ENCODE measurements at regions not wholly inside any gene's neighbourhood (a gene's known extent, or its start where the extent isn't known, plus 50 kb on each side); places are given as distances from the start of the nearest gene placed in this dataset.

GRCh38 chr14:28703482-28703881, 63.1 kb upstream of the FOXG1 start:
- TF ChIP-seq TEAD4 (IDR thresholded peaks at IDR 0.05) (no peak), REST (IDR thresholded peaks at IDR 0.05; ENCODE audit: low read depth) (no peak)

GRCh38 chr14:28704153-28704552, 62.4 kb upstream of the FOXG1 start:
- no peak for TF ChIP-seq TCF12 (IDR thresholded peaks at IDR 0.05; ENCODE audit: low read depth)
- no peak for TF ChIP-seq ZBTB7A (IDR thresholded peaks at IDR 0.05; ENCODE audit: low read depth)
- TF ChIP-seq CEBPB (IDR thresholded peaks at IDR 0.05) = no peak
- TF ChIP-seq USF1 (IDR thresholded peaks at IDR 0.05) = no peak
- no peak for TF ChIP-seq RAD21 (IDR thresholded peaks at IDR 0.05; ENCODE audit: low read depth)
- TF ChIP-seq FOXM1 (IDR thresholded peaks at IDR 0.05; ENCODE audit: borderline replicate concordance, low read depth) = no peak
- TF ChIP-seq TEAD4 (IDR thresholded peaks at IDR 0.05) = no peak
- no peak for TF ChIP-seq REST (IDR thresholded peaks at IDR 0.05; ENCODE audit: low read depth)
- no peak for TF ChIP-seq MAX (IDR thresholded peaks at IDR 0.05)
- TF ChIP-seq TAF1 (IDR thresholded peaks at IDR 0.05; ENCODE audit: low read depth) = no peak
- TF ChIP-seq NFIC (IDR thresholded peaks at IDR 0.05) = no peak
- TF ChIP-seq EP300 (IDR thresholded peaks at IDR 0.05; ENCODE audit: borderline replicate concordance) = no peak
- TF ChIP-seq YY1 (IDR thresholded peaks at IDR 0.05; ENCODE audit: low read depth) = no peak
- no peak for TF ChIP-seq EGR1 (IDR thresholded peaks at IDR 0.05)
- no peak for TF ChIP-seq CREB1 (IDR thresholded peaks at IDR 0.05; ENCODE audit: low read depth)

GRCh38 chr14:28707814-28708213, 58.8 kb upstream of the FOXG1 start:
- TF ChIP-seq ZBTB7A (IDR thresholded peaks at IDR 0.05; ENCODE audit: low read depth) (no peak), TCF12 (IDR thresholded peaks at IDR 0.05; ENCODE audit: low read depth) (no peak), EP300 (IDR thresholded peaks at IDR 0.05; ENCODE audit: borderline replicate concordance) (no peak), TEAD4 (IDR thresholded peaks at IDR 0.05) (no peak), TAF1 (IDR thresholded peaks at IDR 0.05; ENCODE audit: low read depth) (no peak), MAX (IDR thresholded peaks at IDR 0.05) (no peak), FOXM1 (IDR thresholded peaks at IDR 0.05; ENCODE audit: borderline replicate concordance, low read depth) (no peak), RAD21 (IDR thresholded peaks at IDR 0.05; ENCODE audit: low read depth) (no peak), USF1 (IDR thresholded peaks at IDR 0.05) (no peak), REST (IDR thresholded peaks at IDR 0.05; ENCODE audit: low read depth) (no peak), EGR1 (IDR thresholded peaks at IDR 0.05) (no peak), CREB1 (IDR thresholded peaks at IDR 0.05; ENCODE audit: low read depth) (no peak), YY1 (IDR thresholded peaks at IDR 0.05; ENCODE audit: low read depth) (no peak), CEBPB (IDR thresholded peaks at IDR 0.05) (no peak), NFIC (IDR thresholded peaks at IDR 0.05) (no peak)

- no peak for TF ChIP-seq TAF1 (IDR thresholded peaks at IDR 0.05; ENCODE audit: low read depth)
- no peak for TF ChIP-seq EP300 (IDR thresholded peaks at IDR 0.05; ENCODE audit: borderline replicate concordance)
- no peak for TF ChIP-seq YY1 (IDR thresholded peaks at IDR 0.05; ENCODE audit: low read depth)
- TF ChIP-seq ZBTB7A (IDR thresholded peaks at IDR 0.05; ENCODE audit: low read depth) = no peak
- no peak for TF ChIP-seq EGR1 (IDR thresholded peaks at IDR 0.05)
- TF ChIP-seq NFIC (IDR thresholded peaks at IDR 0.05) = no peak
- TF ChIP-seq TCF12 (IDR thresholded peaks at IDR 0.05; ENCODE audit: low read depth) = no peak
Observed at GRCh38 chr14:28709571-28710305, 56.8 kb upstream of the FOXG1 start.
